ENCODE measurements at regions not wholly inside any gene's neighbourhood (a gene's known extent, or its start where the extent isn't known, plus 50 kb on each side); places are given as distances from the start of the nearest gene placed in this dataset.

DNA sequence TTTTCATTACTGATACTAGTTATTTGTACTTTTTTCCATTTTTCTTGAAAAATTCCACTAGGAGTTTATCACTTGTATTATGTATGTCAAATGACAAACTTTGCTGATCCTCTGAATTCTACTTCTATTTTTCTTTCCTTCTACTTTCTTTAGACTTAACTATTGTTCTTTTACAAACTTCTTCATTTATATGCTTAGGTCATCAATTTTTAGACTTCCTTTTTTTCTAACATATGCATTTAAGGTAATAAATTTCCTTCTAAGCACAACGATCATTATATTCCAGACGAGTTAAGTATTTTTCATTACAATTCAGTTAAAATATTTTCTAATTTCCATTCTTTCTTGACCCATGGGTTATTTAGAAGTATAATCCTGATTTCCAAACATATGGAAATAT lies 240.8 kb downstream of the NHLRC3 start:
- no peak for ATAC-seq
- H3K36me3 ChIP-seq, result no peaks in the 10 kb centered on the region
- no peaks in the 10 kb centered on the region for H3K9me3 ChIP-seq
- no peak overlapping the region for H3K27ac ChIP-seq
- no peaks in the 10 kb centered on the region for H3K27me3 ChIP-seq
- TF ChIP-seq POLR2AphosphoS5 (IDR thresholded peaks at IDR 0.05) (no peak), EP300 (IDR thresholded peaks at IDR 0.05) (no peak), POLR2A (IDR thresholded peaks at IDR 0.05) (no peak)
- TF ChIP-seq, protein P1, sequence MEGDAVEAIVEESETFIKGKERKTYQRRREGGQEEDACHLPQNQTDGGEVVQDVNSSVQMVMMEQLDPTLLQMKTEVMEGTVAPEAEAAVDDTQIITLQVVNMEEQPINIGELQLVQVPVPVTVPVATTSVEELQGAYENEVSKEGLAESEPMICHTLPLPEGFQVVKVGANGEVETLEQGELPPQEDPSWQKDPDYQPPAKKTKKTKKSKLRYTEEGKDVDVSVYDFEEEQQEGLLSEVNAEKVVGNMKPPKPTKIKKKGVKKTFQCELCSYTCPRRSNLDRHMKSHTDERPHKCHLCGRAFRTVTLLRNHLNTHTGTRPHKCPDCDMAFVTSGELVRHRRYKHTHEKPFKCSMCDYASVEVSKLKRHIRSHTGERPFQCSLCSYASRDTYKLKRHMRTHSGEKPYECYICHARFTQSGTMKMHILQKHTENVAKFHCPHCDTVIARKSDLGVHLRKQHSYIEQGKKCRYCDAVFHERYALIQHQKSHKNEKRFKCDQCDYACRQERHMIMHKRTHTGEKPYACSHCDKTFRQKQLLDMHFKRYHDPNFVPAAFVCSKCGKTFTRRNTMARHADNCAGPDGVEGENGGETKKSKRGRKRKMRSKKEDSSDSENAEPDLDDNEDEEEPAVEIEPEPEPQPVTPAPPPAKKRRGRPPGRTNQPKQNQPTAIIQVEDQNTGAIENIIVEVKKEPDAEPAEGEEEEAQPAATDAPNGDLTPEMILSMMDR (IDR thresholded peaks at IDR 0.05), result no peak
- peaks cover 0 to 3% (median 0%) of the 10 kb centered on the region in 3 donors for H3K4me1 ChIP-seq
- 70 to 91% methylated on average over 2 of the region's 2 CpGs for WGBS, 2 donors (ENCODE audit: low coverage in 1 of 2)
- H3K4me3 ChIP-seq, result no peak overlapping the region

DNA sequence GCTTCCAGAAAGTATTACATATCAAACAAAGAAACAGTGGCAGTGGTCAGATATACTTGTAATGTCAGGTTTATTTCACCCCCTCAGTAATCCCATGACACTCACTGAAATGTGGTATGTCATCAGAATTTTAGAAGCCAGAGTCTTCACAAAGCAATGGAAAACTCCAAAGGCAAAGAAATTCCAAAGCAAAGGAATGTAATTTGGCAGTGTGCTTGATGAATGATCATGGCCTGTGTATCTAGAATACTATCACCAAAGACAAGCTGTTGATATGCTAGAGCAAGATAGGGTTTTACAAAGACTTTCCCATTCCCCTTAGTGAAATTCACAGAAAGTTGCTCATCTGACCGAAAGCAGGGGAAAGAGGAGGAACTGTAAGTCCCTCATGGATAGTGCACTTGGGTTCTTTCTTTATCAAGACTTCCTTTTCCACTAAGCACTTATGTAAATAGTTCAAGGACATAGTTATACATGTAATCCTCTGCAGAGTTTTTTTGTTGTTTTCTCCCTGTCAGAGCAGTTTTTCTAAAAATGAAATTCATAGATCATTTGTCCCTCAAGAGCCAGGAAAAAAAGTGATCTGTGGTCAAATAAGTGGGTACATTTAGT lies 243.4 kb downstream of the NHLRC3 start:
- no peaks in the 10 kb centered on the region for H3K27me3 ChIP-seq
- H3K27ac ChIP-seq, result no peak overlapping the region
- TF ChIP-seq EP300 (IDR thresholded peaks at IDR 0.05), result no peak
- TF ChIP-seq POLR2AphosphoS5 (IDR thresholded peaks at IDR 0.05), result no peak
- TF ChIP-seq POLR2A (IDR thresholded peaks at IDR 0.05), result no peak
- TF ChIP-seq, protein P1 (IDR thresholded peaks at IDR 0.05), result no peak
- no peaks in the 10 kb centered on the region for H3K36me3 ChIP-seq
- no peaks in the 10 kb centered on the region for H3K9me3 ChIP-seq
- ATAC-seq, result no peak
- peaks cover 0 to 3% (median 0%) of the 10 kb centered on the region in 3 donors for H3K4me1 ChIP-seq
- no peak overlapping the region for H3K4me3 ChIP-seq
- 60 to 86% methylated on average over 1 of the region's 1 CpG for WGBS, 2 donors (ENCODE audit: low coverage in 1 of 2)

DNA sequence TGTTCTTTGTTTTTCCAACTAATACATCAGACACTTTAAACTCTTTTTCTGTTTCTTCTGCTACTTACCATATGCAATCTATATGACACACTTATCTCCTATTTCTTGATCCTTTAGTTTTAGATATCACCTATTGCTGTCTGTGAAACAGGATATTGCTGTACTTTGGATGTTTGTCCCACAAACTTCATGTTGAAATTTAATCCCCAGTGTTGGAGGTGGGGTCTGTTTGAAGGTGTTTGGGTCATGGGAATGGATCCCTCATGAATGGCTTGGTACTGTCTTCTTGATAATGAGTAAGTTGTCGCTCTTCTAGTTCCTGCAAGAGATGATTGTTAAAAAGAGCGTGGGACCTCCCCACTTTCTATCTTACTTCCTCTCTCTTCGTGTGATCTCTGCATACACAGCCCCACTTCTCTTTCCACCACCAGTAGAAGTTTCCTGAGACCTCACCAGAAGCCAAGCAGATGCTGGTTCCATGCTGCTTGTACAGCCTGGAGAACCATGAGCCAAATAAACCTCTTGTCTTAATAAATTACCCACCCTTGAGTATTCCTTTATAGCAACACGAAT lies 244.2 kb downstream of the NHLRC3 start:
- Histone ChIP-seq H3K36me3 (no peaks in the 10 kb centered on the region), H3K4me3 (no peak overlapping the region), H3K27me3 (no peaks in the 10 kb centered on the region), H3K27ac (no peak overlapping the region), H3K9me3 (no peaks in the 10 kb centered on the region), H3K4me1 (peaks cover 0 to 3% (median 0%) of the 10 kb centered on the region in 3 donors)
- no peak for ATAC-seq
- TF ChIP-seq POLR2AphosphoS5 (IDR thresholded peaks at IDR 0.05) (no peak), POLR2A (IDR thresholded peaks at IDR 0.05) (no peak), EP300 (IDR thresholded peaks at IDR 0.05) (no peak)
- TF ChIP-seq, protein P1 (IDR thresholded peaks at IDR 0.05), result no peak
- WGBS, 2 donors (ENCODE audit: low coverage in 1 of 2), result 73 to 82% methylated on average over 4 of the region's 4 CpGs

DNA sequence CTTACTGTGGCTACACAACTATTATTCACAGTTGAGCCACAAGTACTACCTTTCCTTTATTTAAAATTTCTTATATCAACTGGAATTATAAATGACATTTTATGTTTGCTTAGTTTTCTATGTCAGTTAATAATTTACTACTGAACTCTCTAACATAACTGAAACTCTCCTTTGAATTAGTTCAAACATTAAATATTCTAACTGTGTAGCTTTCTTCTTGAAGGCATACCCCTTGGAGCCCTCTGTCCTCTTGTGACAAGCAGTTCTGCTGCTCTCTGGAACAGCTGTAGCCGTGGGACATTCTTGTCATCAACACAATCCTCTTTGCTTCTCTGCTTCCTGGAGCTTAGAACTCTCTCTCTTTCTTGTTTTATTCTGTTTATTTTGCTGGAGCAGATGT lies 244.8 kb downstream of the NHLRC3 start:
- TF ChIP-seq EP300 (IDR thresholded peaks at IDR 0.05) (no peak), POLR2AphosphoS5 (IDR thresholded peaks at IDR 0.05) (no peak), POLR2A (IDR thresholded peaks at IDR 0.05) (no peak)
- TF ChIP-seq, protein P1 (IDR thresholded peaks at IDR 0.05), result no peak
- peaks cover 0 to 3% (median 0%) of the 10 kb centered on the region in 3 donors for H3K4me1 ChIP-seq
- no peaks in the 10 kb centered on the region for H3K36me3 ChIP-seq
- WGBS, 2 donors (ENCODE audit: low coverage in 1 of 2), result 50 to 80% methylated on average over 1 of the region's 1 CpG
- H3K4me3 ChIP-seq, result no peak overlapping the region
- peaks cover 0 to 3% (median 0%) of the 10 kb centered on the region in 3 donors for H3K9me3 ChIP-seq
- ATAC-seq, result no peak
- no peaks in the 10 kb centered on the region for H3K27me3 ChIP-seq
- no peak overlapping the region for H3K27ac ChIP-seq

- Histone ChIP-seq H3K27ac (no peak overlapping the region), H3K4me3 (no peak overlapping the region), H3K27me3 (no peaks in the 10 kb centered on the region), H3K4me1 (peaks cover 0 to 3% (median 0%) of the 10 kb centered on the region in 3 donors), H3K36me3 (no peaks in the 10 kb centered on the region), H3K9me3 (peaks cover 0 to 3% (median 0%) of the 10 kb centered on the region in 3 donors)
- WGBS, 2 donors (ENCODE audit: low coverage in 1 of 2), result 72 to 79% methylated on average over 5 to 6 of the region's 8 CpGs
- peak; percentile 75 for ATAC-seq
- TF ChIP-seq, protein P1 (IDR thresholded peaks at IDR 0.05), result peak in 1 of 4 experiments; percentile 4
- TF ChIP-seq POLR2A (IDR thresholded peaks at IDR 0.05) (no peak), EP300 (IDR thresholded peaks at IDR 0.05) (no peak)
Observed at GRCh38 chr13:39284801-39285388, 246.6 kb downstream of the NHLRC3 start.
